ENCODE measurements at regions not wholly inside any gene's neighbourhood (a gene's known extent, or its start where the extent isn't known, plus 50 kb on each side); places are given as distances from the start of the nearest gene placed in this dataset.
"Not testable (repeated sequence)": the region's sequence is repeated elsewhere in the genome, so short reads cannot be mapped to it uniquely, and the experiment has no call there.

DNA sequence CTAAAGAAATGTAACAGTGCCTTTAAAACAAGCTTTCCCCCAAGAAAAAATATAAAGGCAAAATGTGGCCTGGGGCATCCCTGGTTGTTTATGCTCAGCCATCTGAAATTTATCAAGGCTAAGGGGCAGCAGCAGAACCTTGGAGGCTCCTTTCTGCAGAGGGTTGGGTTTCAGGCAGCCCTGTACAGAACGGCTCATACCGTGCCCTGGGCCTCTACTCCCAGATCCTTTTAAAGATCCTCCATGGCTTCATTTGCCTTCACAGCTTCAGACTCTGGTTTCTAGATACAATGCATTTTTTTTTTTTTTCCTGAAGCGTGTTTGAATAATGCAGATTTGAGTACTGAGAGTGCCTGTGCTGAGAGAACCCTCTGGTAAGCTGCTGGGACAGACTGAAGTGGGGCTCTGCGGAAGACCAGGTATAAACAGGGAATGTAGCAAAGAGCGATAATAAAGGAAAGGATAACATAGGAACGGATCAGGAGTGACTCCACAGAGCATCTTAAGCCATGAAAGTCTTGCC lies 172.7 kb downstream of the DIRAS2 start:
- Histone ChIP-seq H3K27ac (ENCODE audit: low read depth, low read length) (no peak overlapping the region), H3K4me1 (ENCODE audit: control insufficient read depth, insufficient read depth, low read length) (no peaks in the 10 kb centered on the region), H3K9ac (ENCODE audit: low read length) (no peak overlapping the region), H3K27me3 (ENCODE audit: control insufficient read depth, insufficient read depth, low read length) (no peaks in the 10 kb centered on the region), H3K36me3 (ENCODE audit: control insufficient read depth, insufficient read depth, low read length) (no peaks in the 10 kb centered on the region), H3K4me3 (ENCODE audit: low read length) (no peak overlapping the region)

GRCh38 chr9:90476058-90476457 lies 166.6 kb downstream of the DIRAS2 start:
- Histone ChIP-seq H3K36me3 (ENCODE audit: control insufficient read depth, insufficient read depth, low read length) (no peaks in the 10 kb centered on the region), H3K27ac (ENCODE audit: low read depth, low read length) (no peak overlapping the region), H3K9ac (ENCODE audit: low read length) (no peak overlapping the region), H3K4me3 (ENCODE audit: low read length) (no peak overlapping the region), H3K4me1 (ENCODE audit: control insufficient read depth, insufficient read depth, low read length) (no peaks in the 10 kb centered on the region), H3K27me3 (ENCODE audit: control insufficient read depth, insufficient read depth, low read length) (no peaks in the 10 kb centered on the region)

- Histone ChIP-seq H3K9ac (ENCODE audit: low read length) (no peak overlapping the region), H3K4me3 (ENCODE audit: low read length) (no peak overlapping the region), H3K4me1 (ENCODE audit: control insufficient read depth, insufficient read depth, low read length) (no peaks in the 10 kb centered on the region), H3K27ac (ENCODE audit: low read depth, low read length) (no peak overlapping the region), H3K36me3 (ENCODE audit: control insufficient read depth, insufficient read depth, low read length) (no peaks in the 10 kb centered on the region), H3K27me3 (ENCODE audit: control insufficient read depth, insufficient read depth, low read length) (no peaks in the 10 kb centered on the region)
Measured at GRCh38 chr9:90477535-90477934, 165.1 kb downstream of the DIRAS2 start.

DNA sequence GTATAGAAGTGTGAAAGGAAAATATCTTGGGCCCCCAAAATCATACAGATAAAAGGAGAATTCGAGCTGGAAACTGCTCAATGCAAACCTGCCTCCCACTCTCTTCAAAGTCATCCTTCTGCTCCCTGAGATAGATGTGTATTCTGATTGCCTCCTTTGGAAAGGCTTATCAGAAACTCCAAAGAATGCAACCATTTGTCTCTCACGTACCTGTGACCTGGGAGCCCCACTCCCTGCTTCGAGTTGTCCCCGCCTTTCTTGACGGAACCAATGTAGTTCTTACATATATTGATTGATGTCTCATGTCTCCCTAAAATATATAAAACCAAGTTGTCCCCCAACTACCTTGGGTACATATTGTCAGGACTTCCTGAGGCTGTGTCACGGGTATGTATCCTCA lies 163.8 kb downstream of the DIRAS2 start:
- no peak overlapping the region for H3K9ac ChIP-seq (ENCODE audit: low read length)
- no peaks in the 10 kb centered on the region for H3K36me3 ChIP-seq (ENCODE audit: control insufficient read depth, insufficient read depth, low read length)
- H3K27ac ChIP-seq (ENCODE audit: low read depth, low read length): no peak overlapping the region
- no peak overlapping the region for H3K4me3 ChIP-seq (ENCODE audit: low read length)
- no peaks in the 10 kb centered on the region for H3K4me1 ChIP-seq (ENCODE audit: control insufficient read depth, insufficient read depth, low read length)
- no peaks in the 10 kb centered on the region for H3K27me3 ChIP-seq (ENCODE audit: control insufficient read depth, insufficient read depth, low read length)

DNA sequence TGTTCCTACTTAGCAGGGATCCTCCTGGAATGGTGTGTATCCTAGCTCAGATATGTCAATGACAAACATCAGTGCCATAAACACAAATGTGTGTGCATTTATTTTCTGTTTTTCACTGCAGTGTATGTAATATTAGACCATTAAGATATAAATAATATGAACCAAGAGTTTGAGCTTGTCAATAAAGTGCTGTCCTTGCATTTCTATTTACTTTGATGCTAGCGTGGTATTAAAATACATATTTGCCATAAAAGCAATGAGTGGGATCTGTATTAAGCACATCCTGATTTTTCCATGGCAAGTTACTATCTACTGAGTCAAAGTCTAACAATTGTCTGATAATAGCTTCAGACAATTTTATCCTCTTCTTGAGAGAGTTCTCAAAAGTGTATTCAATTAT lies 157.6 kb downstream of the DIRAS2 start:
- H3K27me3 ChIP-seq (ENCODE audit: control insufficient read depth, insufficient read depth, low read length): no peaks in the 10 kb centered on the region
- no peak overlapping the region for H3K9ac ChIP-seq (ENCODE audit: low read length)
- no peak overlapping the region for H3K4me3 ChIP-seq (ENCODE audit: low read length)
- H3K4me1 ChIP-seq (ENCODE audit: control insufficient read depth, insufficient read depth, low read length): no peaks in the 10 kb centered on the region
- no peak overlapping the region for H3K27ac ChIP-seq (ENCODE audit: low read depth, low read length)
- H3K36me3 ChIP-seq (ENCODE audit: control insufficient read depth, insufficient read depth, low read length): no peaks in the 10 kb centered on the region

DNA sequence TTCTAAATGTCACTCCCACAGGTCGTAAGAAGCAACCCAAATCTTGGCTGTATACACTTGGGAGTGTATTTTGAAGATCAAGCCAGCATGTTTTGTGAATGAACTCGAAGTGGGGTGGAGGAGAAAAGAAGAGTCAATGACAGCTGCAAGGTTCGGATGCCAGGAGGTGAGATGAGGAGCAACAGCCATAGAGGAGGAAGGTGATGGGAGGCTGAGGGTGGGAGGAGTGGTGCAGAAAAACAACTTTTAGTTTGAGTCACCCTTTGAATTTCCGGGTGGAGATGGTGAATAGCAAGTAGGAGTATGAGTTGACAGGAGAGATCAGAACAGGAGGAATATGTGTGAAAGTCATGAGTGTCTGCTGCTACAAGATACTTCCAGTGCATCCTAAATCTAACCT lies 153.6 kb downstream of the DIRAS2 start:
- Histone ChIP-seq H3K36me3 (ENCODE audit: control insufficient read depth, insufficient read depth, low read length) (no peaks in the 10 kb centered on the region), H3K27me3 (ENCODE audit: control insufficient read depth, insufficient read depth, low read length) (no peaks in the 10 kb centered on the region), H3K4me3 (ENCODE audit: low read length) (no peak overlapping the region), H3K9ac (ENCODE audit: low read length) (no peak overlapping the region), H3K4me1 (ENCODE audit: control insufficient read depth, insufficient read depth, low read length) (no peaks in the 10 kb centered on the region), H3K27ac (ENCODE audit: low read depth, low read length) (no peak overlapping the region)

DNA sequence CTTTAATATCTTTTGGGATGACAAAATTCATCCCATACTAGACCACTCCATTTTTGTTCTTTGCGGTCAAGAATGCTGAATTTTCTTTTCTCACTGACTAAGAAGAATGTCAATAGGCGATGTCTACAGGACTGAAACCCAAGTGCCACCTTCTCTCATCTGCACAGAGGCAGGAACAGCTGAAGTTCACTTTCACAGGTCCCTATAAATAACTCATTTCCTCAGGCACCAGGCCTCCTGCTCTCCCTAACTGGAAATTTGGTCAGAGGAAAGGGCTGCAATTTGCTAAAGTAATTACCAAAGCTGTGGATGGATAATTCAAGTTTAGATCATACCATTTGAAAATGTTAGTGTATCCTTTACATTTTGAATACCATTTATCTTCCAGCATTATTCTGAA lies 142.9 kb downstream of the DIRAS2 start:
- H3K9ac ChIP-seq (ENCODE audit: low read length): no peak overlapping the region
- H3K4me3 ChIP-seq (ENCODE audit: low read length): no peak overlapping the region
- H3K27ac ChIP-seq (ENCODE audit: low read depth, low read length): no peak overlapping the region
- no peaks in the 10 kb centered on the region for H3K4me1 ChIP-seq (ENCODE audit: control insufficient read depth, insufficient read depth, low read length)
- no peaks in the 10 kb centered on the region for H3K27me3 ChIP-seq (ENCODE audit: control insufficient read depth, insufficient read depth, low read length)
- H3K36me3 ChIP-seq (ENCODE audit: control insufficient read depth, insufficient read depth, low read length): no peaks in the 10 kb centered on the region

- Histone ChIP-seq H3K36me3 (ENCODE audit: control insufficient read depth, insufficient read depth, low read length) (no peaks in the 10 kb centered on the region), H3K4me3 (ENCODE audit: low read length) (no peak overlapping the region), H3K9ac (ENCODE audit: low read length) (no peak overlapping the region), H3K27ac (ENCODE audit: low read depth, low read length) (no peak overlapping the region), H3K27me3 (ENCODE audit: control insufficient read depth, insufficient read depth, low read length) (no peaks in the 10 kb centered on the region), H3K4me1 (ENCODE audit: control insufficient read depth, insufficient read depth, low read length) (no peaks in the 10 kb centered on the region)
Measured at GRCh38 chr9:90502134-90502533, 140.5 kb downstream of the DIRAS2 start.

GRCh38 chr9:90504486-90504885 lies 138.1 kb downstream of the DIRAS2 start:
- H3K27me3 ChIP-seq (ENCODE audit: control insufficient read depth, insufficient read depth, low read length): no peaks in the 10 kb centered on the region
- H3K27ac ChIP-seq (ENCODE audit: low read depth, low read length): no peak overlapping the region
- no peaks in the 10 kb centered on the region for H3K4me1 ChIP-seq (ENCODE audit: control insufficient read depth, insufficient read depth, low read length)

DNA sequence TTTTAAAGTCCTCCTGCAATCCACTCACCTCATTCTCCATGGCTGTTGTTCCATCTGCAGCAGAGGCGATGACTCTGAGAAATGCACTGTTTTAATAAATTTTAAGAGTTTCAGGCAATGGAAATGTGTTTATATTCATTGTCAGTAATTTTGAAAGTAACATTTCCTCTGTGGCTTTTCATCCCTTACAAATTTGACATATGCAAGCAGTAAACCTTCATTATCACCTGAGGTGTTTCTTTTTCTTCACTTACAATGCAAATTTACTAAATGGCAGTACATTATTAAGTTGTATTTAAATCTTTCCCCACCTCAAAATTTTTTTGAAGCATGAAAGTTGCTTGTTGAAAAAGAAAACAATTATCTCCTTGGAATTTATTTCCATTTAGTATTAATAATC lies 136.9 kb downstream of the DIRAS2 start:
- H3K4me1 ChIP-seq (ENCODE audit: control insufficient read depth, insufficient read depth, low read length): no peaks in the 10 kb centered on the region
- H3K27me3 ChIP-seq (ENCODE audit: control insufficient read depth, insufficient read depth, low read length): no peaks in the 10 kb centered on the region
- no peak overlapping the region for H3K9ac ChIP-seq (ENCODE audit: low read length)
- no peaks in the 10 kb centered on the region for H3K36me3 ChIP-seq (ENCODE audit: control insufficient read depth, insufficient read depth, low read length)
- no peak overlapping the region for H3K4me3 ChIP-seq (ENCODE audit: low read length)
- H3K27ac ChIP-seq (ENCODE audit: low read depth, low read length): no peak overlapping the region

More at GRCh38 chr9:90504486-90504885, 138.1 kb downstream of the DIRAS2 start:
- Histone ChIP-seq H3K4me3 (ENCODE audit: low read length) (no peak overlapping the region), H3K9ac (ENCODE audit: low read length) (no peak overlapping the region), H3K36me3 (ENCODE audit: control insufficient read depth, insufficient read depth, low read length) (no peaks in the 10 kb centered on the region)

DNA sequence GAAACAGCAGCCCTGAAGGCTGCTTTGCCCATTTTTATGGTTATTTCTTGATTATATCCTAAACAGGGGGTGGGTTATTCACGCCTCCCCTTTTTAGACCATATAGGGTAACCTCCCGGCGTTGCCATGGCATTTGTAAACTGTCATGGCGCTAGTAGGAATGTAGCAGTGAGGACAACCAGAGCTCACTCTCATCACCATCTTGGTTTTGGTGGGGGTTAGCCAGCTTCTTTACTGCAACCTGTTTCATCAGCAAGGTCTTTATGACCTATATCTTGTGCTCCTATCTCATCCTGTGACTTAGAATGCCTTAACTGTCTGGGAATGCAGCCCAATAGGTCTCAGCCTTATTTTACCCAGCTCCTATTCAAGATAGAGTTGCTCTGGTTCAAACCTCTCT lies 136.2 kb downstream of the DIRAS2 start:
- H3K4me3 ChIP-seq (ENCODE audit: low read length); H3K27me3 ChIP-seq (ENCODE audit: control insufficient read depth, insufficient read depth, low read length); H3K27ac ChIP-seq (ENCODE audit: low read depth, low read length); H3K9ac ChIP-seq (ENCODE audit: low read length); H3K36me3 ChIP-seq (ENCODE audit: control insufficient read depth, insufficient read depth, low read length); H3K4me1 ChIP-seq (ENCODE audit: control insufficient read depth, insufficient read depth, low read length): not testable (repeated sequence)

GRCh38 chr9:90507621-90508020 lies 135.0 kb downstream of the DIRAS2 start:
- Histone ChIP-seq H3K27ac (ENCODE audit: low read depth, low read length) (no peak overlapping the region), H3K4me1 (ENCODE audit: control insufficient read depth, insufficient read depth, low read length) (no peaks in the 10 kb centered on the region), H3K9ac (ENCODE audit: low read length) (no peak overlapping the region), H3K36me3 (ENCODE audit: control insufficient read depth, insufficient read depth, low read length) (no peaks in the 10 kb centered on the region), H3K4me3 (ENCODE audit: low read length) (no peak overlapping the region), H3K27me3 (ENCODE audit: control insufficient read depth, insufficient read depth, low read length) (no peaks in the 10 kb centered on the region)

- Histone ChIP-seq H3K9ac (ENCODE audit: low read length) (no peak overlapping the region), H3K4me1 (ENCODE audit: control insufficient read depth, insufficient read depth, low read length) (no peaks in the 10 kb centered on the region), H3K27me3 (ENCODE audit: control insufficient read depth, insufficient read depth, low read length) (no peaks in the 10 kb centered on the region), H3K27ac (ENCODE audit: low read depth, low read length) (no peak overlapping the region), H3K4me3 (ENCODE audit: low read length) (no peak overlapping the region), H3K36me3 (ENCODE audit: control insufficient read depth, insufficient read depth, low read length) (no peaks in the 10 kb centered on the region)
Measured at GRCh38 chr9:90508940-90509339, 133.7 kb downstream of the DIRAS2 start.
